COLO668 (cell line): ENCODE measurements at regions not wholly inside any gene's neighbourhood (a gene's known extent, or its start where the extent isn't known, plus 50 kb on each side); places are given as distances from the start of the nearest gene placed in this dataset.
"Not testable (repeated sequence)": the region's sequence is repeated elsewhere in the genome, so short reads cannot be mapped to it uniquely, and the experiment has no call there.

ENCODE experiments used
- DNase-seq: peaks from one replicate; lab custom pipeline; 2025; ENCODE audit not compliant: unreplicated experiment; lab: John Stamatoyannopoulos, UW

DNA sequence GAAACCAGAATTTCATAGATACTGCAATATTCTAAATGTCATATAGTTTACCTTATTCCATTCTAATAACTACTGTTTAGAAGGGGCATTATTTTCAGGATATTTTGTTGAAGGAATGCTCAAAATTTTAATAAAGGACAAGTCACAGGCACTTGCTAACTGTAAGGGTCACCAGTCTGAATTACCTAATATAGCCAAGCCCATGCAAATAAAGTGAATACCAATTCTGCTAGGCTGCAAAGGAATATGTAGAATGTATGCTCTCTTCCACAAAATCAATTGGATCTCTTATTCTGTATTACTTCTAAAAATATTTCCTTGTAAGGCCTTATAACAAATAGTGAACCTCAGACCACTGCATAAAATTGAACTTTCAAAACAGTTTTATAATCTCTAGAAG lies 52.3 kb upstream of the FAT4 start:
- no peak for DNase-seq

DNA sequence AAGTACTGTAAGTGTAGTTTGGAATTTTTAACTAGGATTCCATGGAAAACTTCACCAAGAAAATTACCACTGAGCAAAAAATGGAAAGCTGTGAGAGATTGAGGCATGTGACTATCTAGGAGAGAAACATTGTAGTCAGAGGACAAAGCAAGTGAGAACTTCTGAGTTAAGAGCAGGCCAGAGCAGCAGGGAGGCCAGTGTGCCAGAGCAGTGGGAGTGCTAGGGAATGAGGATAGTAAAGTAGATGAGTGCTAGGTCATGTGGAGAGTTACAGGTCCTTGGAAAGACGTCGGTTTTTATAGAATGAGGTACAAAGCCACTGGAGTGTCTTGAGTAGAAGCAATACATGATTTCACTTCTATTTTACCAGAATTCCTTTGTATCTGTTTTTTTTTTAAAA lies 52.7 kb upstream of the FAT4 start:
- DNase-seq = no peak

DNA sequence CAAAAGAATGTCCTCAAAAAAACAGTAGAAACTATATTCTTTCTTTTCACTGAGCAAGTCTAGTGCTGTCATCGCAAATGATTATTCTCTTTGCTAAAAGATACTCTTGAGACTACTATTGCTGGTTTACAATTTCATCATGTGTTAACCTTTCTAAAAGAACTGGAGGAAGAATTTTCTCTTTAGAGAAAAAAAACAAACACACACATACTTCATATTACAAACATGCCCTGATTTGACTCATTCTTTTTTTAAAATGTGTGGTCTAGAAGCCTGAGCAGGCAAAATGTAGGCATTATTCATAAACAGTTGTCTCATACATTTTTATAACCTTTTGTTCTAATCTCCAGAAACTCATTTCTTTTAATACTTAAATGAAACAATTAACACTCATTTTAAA lies 60.6 kb upstream of the FAT4 start:
- no peak for DNase-seq

DNA sequence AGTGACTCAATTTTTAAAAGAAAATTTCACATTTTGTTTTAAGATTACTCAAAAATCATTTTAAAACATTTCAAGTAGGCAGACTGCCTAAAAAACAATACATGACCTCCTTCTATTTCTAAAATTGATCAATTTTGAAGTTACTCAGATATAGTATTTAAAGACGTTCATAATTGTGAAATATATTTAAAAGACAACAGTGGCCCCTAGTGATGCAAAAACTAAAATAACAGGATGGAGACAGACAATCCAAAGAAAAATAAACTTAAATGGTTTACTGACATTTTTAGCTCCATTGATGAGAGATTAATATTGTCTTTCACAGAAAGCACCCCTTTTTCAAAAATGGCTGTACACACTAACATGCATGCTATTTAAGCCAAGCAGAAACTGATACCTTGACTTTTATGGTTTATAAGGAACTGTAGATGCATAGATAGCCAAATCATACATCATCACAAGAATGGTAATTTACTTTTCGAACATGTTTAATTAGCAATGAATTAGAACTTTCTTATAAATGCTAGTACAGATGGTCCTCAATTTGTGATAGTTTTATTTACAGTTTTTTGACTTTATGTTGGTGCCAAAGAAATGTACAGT lies 69.8 kb upstream of the FAT4 start:
- no peak for DNase-seq

DNA sequence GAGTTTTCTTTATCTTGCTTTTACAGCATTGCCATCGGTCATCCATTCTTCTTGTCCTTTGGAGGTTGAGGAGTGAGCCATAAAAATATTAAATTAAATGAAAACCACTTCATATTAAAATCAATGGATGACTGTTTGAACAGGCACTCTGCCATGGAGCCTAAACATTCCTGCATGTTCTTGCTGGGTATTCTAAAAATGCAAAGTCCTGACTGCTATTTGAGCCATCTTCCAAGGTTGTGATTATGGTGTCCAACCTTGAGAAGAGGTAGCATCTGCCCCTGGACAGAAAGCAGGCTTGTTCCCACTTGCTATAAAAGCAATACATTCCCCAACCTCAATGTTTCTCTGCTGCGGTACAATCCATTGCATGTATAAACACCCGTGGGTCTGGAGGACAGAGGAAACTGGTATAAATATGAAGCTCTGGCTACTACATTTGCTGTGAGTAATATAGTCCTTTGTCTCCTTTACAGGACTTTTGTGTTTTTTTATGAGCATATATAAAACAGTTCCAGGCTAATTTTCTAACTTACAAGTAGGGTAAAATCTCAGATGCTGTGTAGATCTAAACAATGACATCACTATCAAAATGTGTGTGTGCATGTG lies 70.9 kb upstream of the FAT4 start:
- DNase-seq = no peak

DNA sequence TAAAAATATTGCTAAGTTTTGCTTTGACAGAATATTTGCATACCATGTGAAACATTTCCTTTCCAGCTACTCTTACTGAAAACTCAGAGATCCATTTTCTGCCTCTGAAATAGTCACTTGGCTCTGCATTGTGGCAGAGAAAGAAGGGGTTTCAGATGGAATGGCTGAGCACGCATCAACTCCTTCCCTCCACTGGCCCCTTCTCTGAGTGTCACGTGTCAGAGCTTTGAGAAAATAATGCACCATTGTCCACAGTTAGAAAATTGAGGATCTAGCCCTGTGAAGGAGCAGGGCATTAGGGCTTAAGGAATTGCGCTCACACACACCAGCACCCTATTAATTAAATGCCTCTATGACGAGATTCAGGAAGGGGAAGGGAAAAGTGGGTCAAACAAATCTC lies 78.8 kb upstream of the FAT4 start:
- DNase-seq = no peak

DNA sequence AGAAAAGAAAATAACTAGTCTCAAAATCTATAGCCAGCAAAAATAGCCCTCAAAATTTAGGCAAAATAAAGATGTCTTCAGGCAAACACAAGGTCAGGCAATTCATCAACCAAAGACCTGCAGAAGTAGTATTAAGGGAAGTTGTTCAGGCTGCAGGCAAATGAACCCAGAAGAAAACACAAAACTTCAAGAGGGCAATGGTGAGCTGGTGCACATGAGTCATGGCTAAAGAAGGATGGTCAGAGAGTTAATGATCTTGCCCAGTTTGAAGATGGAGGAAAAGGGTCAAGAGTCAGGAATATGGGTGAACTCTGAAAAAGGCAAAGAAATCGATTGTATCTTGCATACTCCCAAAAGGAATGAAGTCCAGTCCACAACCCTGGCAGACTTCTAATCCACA lies 83.1 kb upstream of the FAT4 start:
- DNase-seq = no peak

DNA sequence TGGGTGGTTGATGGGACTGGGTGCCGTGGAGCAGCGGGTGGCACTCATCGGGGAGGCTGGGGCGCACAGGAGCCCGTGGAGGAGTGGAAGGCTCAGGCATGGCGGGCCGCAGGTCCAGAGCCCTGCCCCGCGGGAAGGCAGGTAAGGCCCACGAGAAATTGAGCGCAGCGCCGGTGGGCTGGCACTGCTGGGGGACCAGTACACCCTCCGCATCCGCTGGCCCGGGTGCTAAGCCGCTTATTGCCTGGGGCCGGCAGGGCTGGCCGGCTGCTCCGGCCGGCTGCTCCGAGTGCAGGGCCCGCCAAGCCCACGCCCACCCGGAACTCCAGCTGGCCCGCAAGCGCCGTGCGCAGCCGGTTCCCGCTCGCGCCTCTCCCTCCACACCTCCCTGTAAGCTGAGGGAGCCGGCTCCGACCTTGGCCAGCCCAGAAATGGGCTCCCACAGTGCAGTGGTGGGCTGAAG lies 85.1 kb upstream of the FAT4 start:
- no peak for DNase-seq

DNA sequence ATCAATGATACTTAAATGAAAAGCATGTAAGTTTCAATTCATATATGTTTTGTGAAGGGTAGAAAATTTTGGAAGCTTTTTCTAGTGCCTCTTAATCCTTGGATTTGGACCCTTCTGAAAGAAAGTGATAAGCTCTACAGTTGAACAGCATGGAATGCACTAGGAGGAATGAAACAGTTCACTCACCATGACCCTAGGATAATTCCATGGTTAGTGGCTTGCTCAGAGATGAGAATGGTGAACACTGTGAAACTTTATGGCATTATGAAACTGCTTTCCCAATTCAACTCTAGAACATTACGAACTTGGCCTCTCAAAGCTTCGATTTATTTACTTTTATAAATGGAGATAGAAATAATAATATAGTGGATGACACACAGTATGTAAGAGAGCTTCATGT lies 88.9 kb upstream of the FAT4 start:
- no peak for DNase-seq

DNA sequence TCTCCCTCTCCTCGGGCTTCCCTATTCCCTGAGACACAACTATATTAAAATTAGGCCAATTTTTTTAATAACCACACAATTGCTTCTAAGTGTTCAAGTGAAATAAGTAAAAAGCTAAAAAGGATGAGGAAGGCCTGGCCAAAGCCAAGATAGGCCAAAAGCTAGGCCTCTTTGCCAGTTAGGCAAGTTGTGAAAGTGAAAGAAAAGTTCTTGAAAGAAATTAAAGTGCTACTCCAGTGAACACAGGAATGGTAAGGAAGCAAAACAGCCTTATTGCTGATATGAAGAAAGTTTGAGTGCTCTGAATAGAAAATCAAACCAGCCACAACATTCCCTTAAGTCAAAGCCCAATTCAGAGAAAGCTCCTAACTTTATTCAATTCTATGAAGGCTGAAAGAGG lies 114.2 kb upstream of the FAT4 start:
- DNase-seq = no peak

DNA sequence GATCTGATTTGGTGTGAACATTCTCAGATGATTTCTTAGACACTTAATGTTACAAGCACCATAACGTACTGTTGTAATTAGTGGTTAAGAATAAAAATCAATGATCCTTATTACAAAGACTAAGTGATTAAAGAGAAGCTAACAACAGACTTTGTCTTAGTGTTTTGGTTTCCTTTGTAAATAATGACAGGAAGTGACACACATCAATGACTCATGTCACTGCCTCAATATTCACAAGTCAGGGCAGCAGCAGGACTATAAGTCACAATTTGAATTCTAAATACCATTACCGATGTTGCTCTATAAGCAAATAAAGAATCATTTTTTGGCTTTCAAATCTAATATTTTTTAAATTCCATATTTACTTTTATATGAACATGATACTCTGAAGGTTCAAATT lies 115.8 kb upstream of the FAT4 start:
- no peak for DNase-seq

DNA sequence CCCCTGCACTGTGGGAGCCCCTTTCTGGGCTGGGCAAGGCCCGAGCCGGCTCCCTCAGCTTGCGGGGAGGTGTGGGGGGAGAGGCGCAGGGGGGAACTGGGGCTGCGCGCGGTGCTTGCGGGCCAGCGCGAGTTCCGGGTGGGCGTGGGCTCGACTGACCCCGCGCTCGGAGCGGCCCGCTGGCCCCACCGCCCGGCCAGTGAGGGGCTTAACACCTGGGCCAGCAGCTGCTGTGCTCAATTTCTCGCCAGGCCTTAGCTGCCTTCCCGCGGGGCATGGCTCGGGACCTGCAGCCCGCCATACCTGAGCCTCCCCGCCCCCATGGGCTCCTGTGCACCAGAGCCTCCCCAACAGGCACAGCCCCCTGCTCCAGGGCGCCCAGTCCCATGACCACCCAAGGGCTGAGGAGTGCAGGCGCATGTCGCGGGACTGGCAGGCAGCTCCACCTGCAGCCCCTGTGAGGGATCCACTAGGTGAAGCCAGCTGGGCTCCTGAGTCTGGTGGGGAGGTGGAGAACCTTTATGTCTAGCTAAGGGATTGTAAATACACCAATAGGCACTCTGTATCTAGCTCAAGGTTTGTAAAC lies 122.8 kb upstream of the FAT4 start:
- DNase-seq = not testable (repeated sequence)

DNA sequence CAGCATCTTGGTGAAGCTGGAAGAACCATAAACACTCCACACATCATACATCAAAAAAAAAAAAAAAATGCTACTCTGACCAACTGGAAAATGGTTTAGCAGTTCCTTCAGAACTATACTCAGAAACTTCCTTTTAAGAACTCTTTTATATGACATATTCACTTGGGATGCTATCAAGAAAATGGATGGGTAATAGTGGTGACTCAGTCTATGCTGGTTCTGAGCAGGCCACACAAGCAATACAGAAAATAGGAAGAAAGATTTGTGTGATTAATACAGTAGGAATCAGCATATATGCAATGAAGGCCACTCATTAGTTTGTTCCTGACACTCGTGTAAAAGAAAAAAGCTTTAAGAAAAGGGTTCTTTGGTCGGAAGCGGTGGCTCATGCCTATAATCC lies 123.5 kb upstream of the FAT4 start:
- DNase-seq = no peak

DNA sequence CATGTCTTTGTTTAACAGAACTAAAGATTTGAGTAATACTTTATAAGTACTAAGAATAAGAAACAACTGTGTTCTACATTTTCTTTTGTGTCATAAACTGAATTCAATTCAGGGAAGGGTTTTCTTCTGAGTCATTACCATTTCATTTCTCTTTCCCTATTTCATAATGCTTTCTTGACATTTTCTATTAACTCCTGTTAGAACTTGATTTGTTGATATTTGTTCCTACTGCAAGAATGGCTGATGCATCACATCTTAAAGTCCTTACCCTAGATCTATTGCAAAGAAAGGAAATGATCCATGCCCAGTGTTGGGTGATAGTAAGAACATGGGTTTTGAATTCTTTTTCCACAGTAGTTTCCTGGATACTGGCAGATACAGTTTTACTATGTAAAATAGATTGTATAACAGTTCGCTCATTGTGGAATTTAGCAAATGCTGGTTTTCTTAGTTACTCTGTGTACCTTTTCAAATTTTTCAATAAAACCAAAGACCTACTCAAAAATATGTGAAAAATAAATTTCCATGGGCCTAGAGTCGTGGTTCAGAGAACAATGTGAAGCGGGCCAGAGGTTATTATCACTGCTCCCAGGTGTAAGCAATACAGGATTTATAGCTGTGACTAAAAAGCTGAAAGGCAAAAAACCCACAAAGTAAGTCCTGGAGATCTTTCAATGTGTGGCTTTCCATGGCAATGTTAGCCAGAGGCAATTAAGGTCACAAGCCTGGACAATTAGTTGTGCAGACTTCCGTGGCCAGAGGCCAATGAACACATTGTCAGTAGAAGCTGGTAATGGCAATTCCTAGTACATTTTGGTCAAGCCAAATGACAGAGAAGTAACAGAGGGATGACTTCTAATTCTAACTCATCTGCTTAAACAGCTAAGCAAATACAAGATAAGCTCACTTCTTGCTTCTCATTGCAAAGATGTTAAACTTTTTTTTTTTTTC lies 127.3 kb upstream of the FAT4 start:
- no peak for DNase-seq

DNA sequence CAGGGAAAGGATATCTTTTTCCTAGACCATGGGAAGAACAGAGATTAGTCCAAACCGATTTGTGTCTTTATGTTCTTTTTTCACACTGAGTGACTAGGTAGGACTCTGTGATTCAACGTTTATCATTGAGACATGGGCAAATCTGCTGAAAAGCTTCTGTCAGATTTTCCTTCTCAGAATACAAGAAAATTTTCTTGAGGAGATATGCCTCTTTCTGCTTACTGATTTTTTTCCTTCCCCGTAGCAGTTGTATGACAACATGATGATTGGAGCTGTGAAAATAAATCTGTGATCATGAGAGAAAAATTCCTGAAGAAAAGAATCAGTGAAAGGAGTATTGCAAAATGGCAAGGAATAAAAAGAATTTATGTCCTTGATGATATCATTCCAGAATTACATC lies 130.6 kb upstream of the FAT4 start:
- no peak for DNase-seq

DNA sequence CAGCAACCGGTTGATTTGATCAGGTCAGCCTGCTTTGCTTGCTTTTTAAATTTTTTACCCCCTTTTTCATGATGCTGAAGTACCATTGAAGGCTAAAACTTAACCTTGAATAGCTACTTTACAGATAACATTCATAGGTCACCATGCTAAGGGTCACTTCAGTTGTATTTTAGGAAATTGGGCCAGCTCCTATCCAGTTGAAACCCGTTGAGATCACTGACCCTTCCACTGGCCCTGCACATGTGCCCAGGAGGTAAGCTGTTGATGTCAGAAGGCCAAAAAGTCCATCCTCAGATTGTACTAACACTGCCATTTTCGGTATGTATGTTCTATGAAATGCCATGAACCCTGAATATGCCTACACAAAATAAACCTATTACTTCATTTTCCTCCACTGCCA lies 133.0 kb upstream of the FAT4 start:
- DNase-seq = no peak

DNA sequence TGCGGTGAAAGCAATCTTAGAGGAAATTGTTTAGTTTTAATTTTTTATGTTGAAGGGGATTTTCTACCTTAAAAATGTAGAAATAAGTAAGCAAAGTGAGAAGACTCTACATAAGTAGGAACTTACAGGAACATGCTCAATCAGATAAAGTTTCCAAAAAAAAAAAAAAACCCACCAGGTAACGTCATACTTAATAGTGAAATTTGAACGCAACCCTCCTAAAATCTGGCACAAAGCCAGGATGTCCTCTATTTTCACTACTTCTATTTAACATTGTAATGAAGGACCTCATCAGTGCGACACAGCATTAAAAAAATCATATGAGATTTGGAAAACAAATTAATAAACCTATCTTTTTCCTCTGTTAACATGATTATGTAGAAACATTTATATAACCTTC lies 135.0 kb upstream of the FAT4 start:
- no peak for DNase-seq

DNA sequence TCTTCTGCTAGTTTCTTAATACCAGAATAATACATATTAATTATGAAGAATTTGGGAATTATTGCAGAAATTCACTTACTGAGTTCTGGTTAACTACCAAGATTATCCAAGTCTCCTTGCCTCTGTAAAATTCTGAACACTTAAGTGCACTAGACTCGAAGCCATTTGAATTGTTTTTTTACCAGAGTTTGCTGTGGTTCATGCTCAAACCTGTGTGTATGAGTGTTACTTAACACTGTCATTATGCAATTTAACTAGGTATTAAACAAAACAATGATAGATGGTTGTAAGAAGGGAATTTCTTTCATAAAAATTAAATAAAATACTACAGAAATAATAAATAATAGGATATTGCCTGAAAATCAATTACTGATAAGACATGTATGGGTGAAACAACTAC lies 145.6 kb upstream of the FAT4 start:
- no peak for DNase-seq

DNA sequence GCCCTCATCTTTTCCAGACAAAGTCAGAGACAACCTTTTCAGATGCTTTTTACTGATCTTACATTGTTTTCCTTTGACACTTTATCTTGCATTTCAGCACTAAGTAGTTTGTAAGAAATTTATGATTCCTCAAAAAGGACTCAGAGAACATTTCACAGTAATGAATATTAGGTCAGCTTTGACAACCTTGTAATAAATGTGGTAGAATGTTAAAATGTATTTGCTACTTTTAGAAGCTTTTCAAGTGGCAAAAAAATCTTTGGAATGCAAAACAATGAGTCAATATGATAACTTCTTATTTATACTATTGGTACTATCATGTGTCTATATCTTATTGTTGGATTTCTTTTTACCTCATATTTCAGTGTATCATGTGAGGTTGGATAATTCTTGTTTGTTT lies 146.2 kb upstream of the FAT4 start:
- no peak for DNase-seq

DNA sequence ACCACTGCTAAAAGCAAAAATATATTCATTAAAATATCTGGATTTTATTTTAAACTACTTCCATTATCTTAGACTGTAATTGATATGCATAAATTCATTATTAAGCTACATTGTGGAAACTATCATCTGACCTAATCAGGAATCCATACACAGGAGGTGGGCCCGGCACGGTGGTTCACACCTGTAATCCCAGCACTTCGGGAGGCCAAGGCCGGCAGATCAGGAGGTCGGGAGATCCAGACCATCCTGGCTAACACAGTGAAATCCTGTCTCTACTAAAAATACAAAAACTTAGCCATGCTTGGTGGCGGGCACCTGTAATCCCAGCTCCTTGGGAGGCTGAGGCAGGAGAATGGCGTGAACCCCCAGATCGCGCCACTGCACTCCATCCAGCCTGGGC lies 148.7 kb upstream of the FAT4 start:
- DNase-seq = not testable (repeated sequence)

DNA sequence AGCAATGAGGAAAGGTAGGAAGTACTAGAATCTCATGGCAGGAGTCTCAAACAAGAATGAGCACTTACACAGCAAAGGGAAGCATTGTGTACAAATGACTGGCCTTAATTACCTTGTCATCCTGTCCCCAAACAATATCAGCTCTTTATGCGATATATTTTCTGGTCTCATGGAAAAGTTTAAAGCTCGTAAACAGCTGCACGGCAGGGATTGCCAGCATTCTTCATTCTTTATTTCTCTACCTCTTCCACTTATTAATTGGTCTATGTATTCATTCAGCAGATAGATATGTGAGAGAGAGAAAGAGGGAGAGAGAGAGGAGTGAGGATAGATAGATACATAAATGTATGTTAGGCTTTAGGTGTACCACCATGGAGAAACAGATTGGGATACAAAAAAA lies 155.8 kb upstream of the FAT4 start:
- no peak for DNase-seq

DNA sequence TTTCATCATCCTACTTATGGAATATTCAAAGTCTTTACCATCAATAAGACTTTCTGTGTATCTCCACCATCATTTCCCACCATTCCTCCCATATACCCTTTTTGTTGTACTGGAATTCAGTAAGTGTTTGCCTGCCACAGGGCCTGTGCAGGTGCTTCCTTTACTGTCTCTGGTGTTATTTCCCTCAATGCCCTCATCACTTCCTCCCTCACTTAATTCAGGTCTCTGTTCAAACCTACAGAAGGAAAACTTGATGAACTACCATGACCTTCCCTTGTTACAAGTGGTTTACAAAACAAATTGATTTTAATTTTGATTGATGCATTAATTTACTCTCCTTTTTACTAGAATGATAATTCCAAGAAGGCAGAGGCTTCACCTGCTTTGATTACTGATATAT lies 159.5 kb upstream of the FAT4 start:
- DNase-seq = no peak
